Stimulated activated CD4-positive, alpha-beta T cell treated with anti-CD3 and anti-CD28 coated beads, Interleukin-12 subunit alpha, Interleukin-12 subunit beta, amount 100 ng/mL, for 48 hours (primary cell): ENCODE measurements at regions not wholly inside any gene's neighbourhood (a gene's known extent, or its start where the extent isn't known, plus 50 kb on each side); places are given as distances from the start of the nearest gene placed in this dataset.

Source experiments
- DNase-seq, 3 donors: peaks; one replicate each; pipeline ENCODE4 v3.0.0-alpha.2; 2020; ENCODE audit warnings: low read depth in 2 of 3, low spot score in 1 of 3

GRCh38 chr1:88043834-88044233 is 640.2 kb upstream of the PKN2 start:
- DNase-seq, result no peak

GRCh38 chr1:88052167-88052566 is 631.9 kb upstream of the PKN2 start:
- no peak for DNase-seq

DNA sequence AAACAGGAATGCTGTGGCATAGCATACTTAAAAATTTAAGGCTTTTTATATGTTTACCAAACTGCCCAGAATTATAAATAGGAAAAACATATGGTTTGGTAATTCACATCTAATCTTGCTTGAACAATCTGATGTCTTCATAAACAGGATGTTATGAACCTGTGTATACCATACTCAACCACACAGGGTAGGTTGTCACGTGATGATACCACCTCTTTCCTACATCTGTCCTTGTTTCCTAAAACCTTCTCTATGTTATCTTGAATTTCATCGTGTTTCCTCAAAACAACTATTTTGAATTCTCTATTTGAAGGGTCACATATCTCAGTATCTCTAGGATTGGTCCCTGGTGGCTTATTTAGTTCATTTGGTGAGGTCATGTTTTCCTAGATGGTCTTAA is 631.0 kb upstream of the PKN2 start:
- DNase-seq, result no peak

DNA sequence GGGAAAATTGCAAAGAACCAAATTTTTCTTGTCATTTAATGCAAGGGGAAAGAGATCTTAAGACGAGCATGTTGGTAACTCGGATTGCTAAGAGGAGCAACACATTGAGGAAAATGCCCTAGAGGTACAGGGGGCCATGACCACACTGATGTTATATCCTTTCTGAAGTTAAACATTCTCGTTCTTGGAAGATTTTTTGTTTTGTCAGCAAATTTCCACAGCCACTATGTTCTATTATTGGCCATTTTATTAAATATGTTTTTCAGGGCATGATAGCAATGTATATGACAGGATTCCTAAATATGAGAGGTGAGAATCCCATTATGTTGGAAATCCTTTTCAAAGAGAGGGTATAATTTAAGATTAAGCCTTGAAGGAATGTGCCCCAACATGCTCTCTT is 627.2 kb upstream of the PKN2 start:
- DNase-seq, result no peak

DNA sequence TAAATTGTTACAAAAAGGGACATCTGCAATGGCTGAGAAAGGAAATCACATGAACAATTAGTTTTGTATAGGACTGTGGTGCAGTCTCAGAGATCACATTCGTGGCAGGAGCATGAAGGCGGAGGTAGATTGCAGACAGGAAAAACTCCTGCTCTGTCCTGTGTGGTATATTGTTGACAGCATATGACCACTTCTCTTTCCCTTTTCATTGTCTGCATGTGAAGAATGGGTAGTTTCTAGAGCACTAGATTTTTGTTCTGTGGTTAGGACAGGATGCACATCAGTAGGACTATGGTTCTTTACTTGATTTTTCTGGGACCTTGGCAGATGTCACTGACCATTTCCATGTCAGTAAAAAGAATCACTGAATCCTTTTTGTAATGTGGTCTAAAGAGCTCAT is 625.9 kb upstream of the PKN2 start:
- no peak for DNase-seq

DNA sequence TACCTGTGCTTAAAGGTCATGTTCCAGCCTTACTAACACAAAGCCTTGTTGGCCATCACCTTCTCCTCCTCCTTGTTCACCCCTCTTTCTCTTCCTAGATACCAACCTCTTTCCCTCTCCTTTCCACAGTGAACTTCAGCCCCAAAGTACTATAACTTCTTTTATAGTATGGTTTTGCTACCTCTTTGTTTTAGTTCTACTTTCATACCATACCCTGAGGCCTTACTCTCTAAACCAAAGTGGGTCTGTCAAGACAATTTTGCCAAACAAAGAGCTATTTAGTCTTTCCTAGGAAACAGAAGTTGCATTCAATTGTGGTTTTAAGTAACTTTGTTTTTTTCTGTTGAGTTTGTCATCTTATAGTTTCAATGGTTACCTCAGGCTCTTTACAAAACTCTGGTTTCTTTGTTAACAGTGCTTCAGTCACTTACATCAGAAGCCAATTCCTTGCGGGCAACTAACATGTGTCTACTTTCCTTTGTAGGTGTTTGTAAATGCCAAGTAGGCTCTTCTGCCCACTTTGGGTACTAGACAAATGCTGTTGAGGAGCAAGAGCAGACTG is 623.9 kb upstream of the PKN2 start:
- no peak for DNase-seq

- DNase-seq, result no peak
These were observed 623.2 kb upstream of the PKN2 start for GRCh38 chr1:88060750-88061491.

DNA sequence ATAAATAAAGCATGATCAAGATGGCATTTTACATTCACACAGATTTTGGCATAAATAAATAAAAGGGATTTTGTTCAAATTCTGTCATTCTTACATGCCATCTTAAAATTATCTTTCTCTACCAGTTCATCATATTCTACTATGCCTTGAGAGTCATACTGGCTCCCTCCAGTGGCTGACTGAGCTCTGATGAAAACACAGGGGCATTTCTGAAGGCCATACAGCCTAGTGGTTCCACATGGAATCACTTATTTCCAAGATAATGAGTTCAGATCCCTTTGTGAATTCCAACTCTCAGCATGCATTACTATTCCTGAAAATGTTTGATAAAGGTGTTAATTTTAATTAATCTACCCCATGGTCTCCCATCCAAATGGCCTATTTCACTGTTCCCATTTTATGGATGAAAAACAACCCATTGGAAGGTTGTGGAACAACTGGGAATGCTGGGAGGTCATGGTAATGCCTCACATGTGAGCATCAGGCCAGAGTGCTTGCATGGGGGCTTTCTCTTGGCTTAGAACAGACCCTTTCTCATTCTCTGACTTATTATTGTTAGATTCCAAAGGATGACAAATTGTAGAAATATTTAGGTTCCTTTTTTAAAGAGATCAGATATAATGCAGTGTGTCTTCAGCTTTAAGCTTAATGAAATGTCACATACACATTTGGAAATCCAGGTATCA is 622.4 kb upstream of the PKN2 start:
- DNase-seq, result no peak

- no peak for DNase-seq
These were observed 621.4 kb upstream of the PKN2 start for GRCh38 chr1:88062650-88063153.

DNA sequence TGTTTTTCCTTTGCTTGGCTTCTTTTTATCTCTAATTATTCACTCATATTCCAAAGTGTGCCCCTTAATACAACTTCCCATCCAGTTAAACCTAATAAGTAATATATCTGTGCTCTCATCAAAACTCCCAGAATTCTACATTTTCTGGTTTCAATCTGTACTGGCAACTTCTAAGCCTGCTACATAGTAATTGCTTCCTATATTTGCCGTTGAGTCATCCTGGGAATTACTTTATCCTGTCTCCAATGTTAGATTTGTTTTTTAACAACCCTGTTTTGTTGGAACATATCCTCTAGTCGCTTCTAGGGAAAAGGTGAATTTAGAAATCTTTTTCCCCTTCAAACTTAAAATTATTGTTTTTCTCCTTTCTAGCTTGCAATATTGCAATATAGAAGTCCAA is 620.5 kb upstream of the PKN2 start:
- no peak for DNase-seq

DNA sequence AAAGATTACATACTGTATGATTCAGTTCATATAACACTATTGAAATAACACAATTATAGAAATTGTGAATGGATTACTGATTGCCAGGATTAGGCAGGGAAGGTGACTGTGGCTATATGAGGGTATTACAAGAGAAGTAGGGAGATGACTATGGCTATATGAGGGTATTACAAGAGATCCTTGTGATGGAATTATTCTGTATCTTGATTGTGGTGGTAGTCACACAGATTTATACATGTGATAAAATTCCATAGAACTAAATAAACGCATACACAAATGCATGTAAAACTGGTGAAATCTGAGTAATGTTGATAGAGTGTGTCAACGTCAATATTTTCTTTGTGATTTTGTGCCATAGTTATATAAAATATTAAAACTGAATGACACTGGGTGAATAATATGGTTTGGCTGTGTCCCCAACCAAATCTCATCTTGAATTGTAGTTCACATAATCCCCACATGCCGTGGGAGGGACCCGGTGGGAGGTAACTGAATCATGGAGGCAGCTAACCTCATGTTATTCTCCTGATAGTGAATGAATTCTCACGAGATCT is 615.6 kb upstream of the PKN2 start:
- no peak for DNase-seq

DNA sequence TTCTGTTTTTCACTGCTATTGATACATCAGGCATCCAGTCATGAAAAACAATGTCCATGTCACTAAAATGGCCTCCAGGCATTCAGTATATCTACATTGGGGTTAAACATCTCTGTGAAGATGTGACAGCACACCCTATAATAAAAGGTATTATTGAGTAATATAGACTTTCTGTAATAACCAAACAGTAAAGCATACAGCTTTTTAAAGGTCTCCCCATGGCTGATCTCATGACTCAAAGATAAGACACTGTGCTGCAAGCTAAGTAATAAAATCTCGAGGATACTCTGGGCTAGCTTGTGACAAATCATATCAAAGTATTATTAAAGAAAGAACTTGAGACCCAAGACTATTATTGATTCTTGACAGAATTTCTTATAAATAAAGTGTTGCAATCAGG is 613.1 kb upstream of the PKN2 start:
- DNase-seq, result no peak

DNA sequence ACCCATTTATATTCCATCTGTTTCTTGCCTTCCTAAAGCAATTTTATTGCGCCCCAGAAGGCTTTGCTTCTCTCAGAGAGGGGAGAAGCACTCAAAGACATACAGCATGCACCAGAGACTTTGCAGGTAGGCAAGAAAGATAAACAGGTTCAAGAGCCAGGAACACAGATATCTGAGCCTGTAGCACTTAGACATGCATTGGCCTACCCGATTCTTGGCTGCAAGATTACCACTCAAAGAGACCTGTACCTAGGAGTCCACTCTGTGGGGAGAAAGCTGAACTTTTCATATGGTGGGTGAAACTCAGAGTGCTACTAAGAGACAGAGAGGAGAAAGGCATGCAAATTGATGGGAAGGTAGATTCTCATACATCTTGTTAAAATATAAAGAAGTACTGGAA is 609.4 kb upstream of the PKN2 start:
- DNase-seq, result no peak

DNA sequence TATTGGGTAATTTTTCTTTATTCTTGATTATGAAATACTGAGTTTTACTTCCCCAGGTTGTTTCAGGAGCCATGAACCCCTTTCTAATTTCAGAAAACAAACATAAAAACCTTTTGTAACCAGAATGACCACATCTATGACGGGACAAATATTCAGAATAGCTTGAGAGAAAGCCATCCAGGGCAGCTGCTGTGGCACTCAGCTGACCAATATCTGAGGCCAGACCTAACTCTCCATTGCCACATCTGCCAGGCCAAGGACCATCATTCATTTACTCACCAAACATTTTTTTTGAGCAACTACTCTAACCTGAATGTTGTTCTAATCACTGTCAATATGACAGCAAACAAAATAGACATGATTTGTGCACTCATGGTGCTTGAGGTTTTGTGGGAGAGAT is 608.3 kb upstream of the PKN2 start:
- no peak for DNase-seq

DNA sequence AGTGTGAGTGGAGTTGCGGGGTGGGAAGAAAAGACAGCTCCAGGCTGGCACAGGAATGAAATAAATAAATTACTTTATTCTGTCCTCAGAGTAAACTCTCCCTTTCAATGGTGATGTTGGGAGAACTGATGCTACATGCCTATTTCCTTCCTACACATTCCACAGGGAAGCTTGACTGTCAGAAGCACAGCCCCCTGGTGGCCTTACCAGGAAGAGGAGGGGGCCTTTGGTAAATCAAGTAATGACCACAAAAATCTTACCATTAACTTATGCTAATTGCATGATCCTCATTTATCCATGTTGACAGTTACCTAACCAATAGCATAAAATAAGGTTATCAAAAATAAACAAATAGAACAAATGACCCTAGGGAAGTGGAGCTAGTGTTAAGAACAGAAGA is 605.0 kb upstream of the PKN2 start:
- DNase-seq, result no peak

GRCh38 chr1:88080875-88081274 is 603.2 kb upstream of the PKN2 start:
- no peak for DNase-seq

DNA sequence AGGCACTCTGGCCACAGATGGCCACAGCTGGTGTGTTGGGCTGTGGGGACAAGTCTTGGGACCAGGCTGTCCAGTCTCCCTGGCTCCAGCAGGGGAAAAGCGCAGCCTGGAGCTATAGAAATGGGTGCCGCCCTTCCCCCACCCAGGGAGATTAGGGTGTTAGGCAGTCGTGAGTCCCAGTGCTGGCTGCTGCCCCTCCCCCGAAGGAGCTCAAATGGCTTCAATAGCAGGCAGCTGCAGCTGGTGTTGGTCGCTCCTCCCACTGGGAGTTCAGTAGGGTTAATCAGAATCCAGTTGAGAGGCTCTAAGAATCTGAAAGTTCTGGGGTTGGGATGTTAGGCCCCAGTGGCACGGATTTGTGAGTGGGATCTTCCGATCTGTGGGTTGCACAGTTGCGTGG is 595.6 kb upstream of the PKN2 start:
- no peak for DNase-seq

DNA sequence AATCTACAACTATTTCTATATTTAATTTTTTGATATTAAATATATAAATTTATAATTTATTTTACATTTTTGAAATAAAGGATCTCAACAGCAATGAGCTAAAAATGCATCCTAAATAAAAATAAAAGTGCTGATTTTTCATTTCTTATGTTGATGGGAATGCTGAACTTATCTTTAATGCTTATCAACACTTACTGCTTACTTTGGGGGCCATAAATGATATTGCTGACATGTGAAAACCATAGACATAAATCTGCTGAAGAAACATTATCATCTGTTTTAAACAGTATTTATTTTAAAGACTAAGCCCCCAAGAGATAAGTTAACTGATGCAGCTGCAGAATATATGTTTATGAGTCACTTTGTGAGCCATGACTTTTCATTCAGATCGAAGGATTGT is 594.1 kb upstream of the PKN2 start:
- DNase-seq, result no peak

DNA sequence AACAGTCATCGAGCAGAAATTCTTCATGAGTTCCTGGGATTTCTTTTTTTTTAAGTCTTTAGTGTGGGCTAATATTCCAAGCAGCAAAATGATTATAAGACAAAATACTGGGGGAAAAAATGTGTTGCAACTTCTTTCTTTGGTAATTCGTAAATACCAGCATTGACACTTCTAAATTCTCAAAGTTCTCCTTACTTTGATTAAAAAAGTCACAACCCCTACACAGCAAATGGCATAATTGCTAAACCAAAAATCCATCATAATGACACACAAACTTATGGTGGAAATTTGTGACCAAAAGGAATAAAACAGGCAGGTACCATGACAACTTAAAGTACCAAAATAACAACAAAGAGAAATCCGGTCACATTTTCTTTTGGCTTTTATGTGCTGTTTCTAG is 585.2 kb upstream of the PKN2 start:
- no peak for DNase-seq

- no peak for DNase-seq
These were observed 583.0 kb upstream of the PKN2 start for GRCh38 chr1:88101041-88101440.

- no peak for DNase-seq
These were observed 579.8 kb upstream of the PKN2 start for GRCh38 chr1:88104236-88104635.

GRCh38 chr1:88104886-88105285 is 579.2 kb upstream of the PKN2 start:
- DNase-seq, result no peak
